ENCODE measurements at regions not wholly inside any gene's neighbourhood (a gene's known extent, or its start where the extent isn't known, plus 50 kb on each side); places are given as distances from the start of the nearest gene placed in this dataset.
A peak's percentile ranks its signal among the peaks of the same experiment; 100 is the strongest.

GRCh38 chr14:45664668-45665356 lies 411.8 kb upstream of the MIS18BP1 start:
- intact Hi-C loops (cut with micrococcal nuclease): no loop called here
- H3K27ac ChIP-seq (ENCODE audit: insufficient read depth, low read depth, low read length): no peak overlapping the region
- no TSS peak for BruUV-seq (replicated peaks)
- H4K20me1 ChIP-seq (replicated peaks; ENCODE audit: control insufficient read depth, extremely low read depth, insufficient read depth, low read length): no peaks in the 10 kb centered on the region
- H3K27me3 ChIP-seq (ENCODE audit: control insufficient read depth in 2 of 2, insufficient read depth in 2 of 2, low read length in 2 of 2): no peaks in the 10 kb centered on the region
- dilution Hi-C loops (cut with MboI; ENCODE audit: extremely low pct_ligation_motif_present, low sequenced_read_pairs): no loop called here
- no peak overlapping the region for H2AFZ ChIP-seq (ENCODE audit: low read depth, low read length)
- H3K36me3 ChIP-seq (ENCODE audit: control insufficient read depth in 2 of 2, extremely low read depth in 1 of 2, insufficient read depth in 2 of 2, low read length in 2 of 2): no peaks in the 10 kb centered on the region
- H3K4me1 ChIP-seq (ENCODE audit: control insufficient read depth, extremely low read depth, insufficient read depth, low read length): no peaks in the 10 kb centered on the region
- TF ChIP-seq EZH2 (IDR thresholded peaks at IDR 0.05; ENCODE audit: borderline replicate concordance, low read depth, low read length, severe bottlenecking) (no peak), CTCF (IDR thresholded peaks at IDR 0.05; ENCODE audit: extremely low read depth in 1 of 2, insufficient read depth in 1 of 2, low read depth in 1 of 2, low read length in 2 of 2) (peak in 1 of 2 donors; percentile 13), FOS (IDR thresholded peaks at IDR 0.05; ENCODE audit: borderline replicate concordance, insufficient read depth, low read length) (no peak), POLR2A (IDR thresholded peaks at IDR 0.05; ENCODE audit: low read depth, low read length) (no peak)
- H3K9ac ChIP-seq (replicated peaks; ENCODE audit: extremely low read depth, insufficient read depth, low read length): no peak overlapping the region
- no peaks in the 10 kb centered on the region for H3K9me1 ChIP-seq (replicated peaks; ENCODE audit: control insufficient read depth, extremely low read depth, insufficient read depth, low read length)
- ChIA-PET CTCF (no interaction called here), POLR2A (no interaction called here)
- FAIRE-seq (no peak), DNase-seq (ENCODE audit: low read depth, low spot score) (no peak)
- H3K9me3 ChIP-seq (replicated peaks; ENCODE audit: control insufficient read depth, insufficient read depth, low read length): no peaks in the 10 kb centered on the region
- H3K4me3 ChIP-seq (replicated peaks in 1 of 3; ENCODE audit: insufficient read depth in 1 of 3, low read depth in 1 of 3, low read length in 3 of 3): no peak overlapping the region
- no peak overlapping the region for H3K4me2 ChIP-seq (ENCODE audit: insufficient read depth, low read length)
- H3K79me2 ChIP-seq (ENCODE audit: control insufficient read depth, insufficient read depth, low read length): no peaks in the 10 kb centered on the region

GRCh38 chr14:45658917-45659299 lies 405.9 kb upstream of the MIS18BP1 start:
- Histone ChIP-seq H3K4me1 (ENCODE audit: control insufficient read depth, extremely low read depth, insufficient read depth, low read length) (no peaks in the 10 kb centered on the region), H3K4me2 (ENCODE audit: insufficient read depth, low read length) (no peak overlapping the region), H3K27ac (ENCODE audit: insufficient read depth, low read depth, low read length) (no peak overlapping the region), H3K9me1 (replicated peaks; ENCODE audit: control insufficient read depth, extremely low read depth, insufficient read depth, low read length) (no peaks in the 10 kb centered on the region), H4K20me1 (replicated peaks; ENCODE audit: control insufficient read depth, extremely low read depth, insufficient read depth, low read length) (no peaks in the 10 kb centered on the region), H3K4me3 (replicated peaks in 1 of 3; ENCODE audit: insufficient read depth in 1 of 3, low read depth in 1 of 3, low read length in 3 of 3) (no peak overlapping the region), H2AFZ (ENCODE audit: low read depth, low read length) (no peak overlapping the region), H3K79me2 (ENCODE audit: control insufficient read depth, insufficient read depth, low read length) (no peaks in the 10 kb centered on the region), H3K9me3 (replicated peaks; ENCODE audit: control insufficient read depth, insufficient read depth, low read length) (no peaks in the 10 kb centered on the region), H3K36me3 (ENCODE audit: control insufficient read depth in 2 of 2, extremely low read depth in 1 of 2, insufficient read depth in 2 of 2, low read length in 2 of 2) (no peaks in the 10 kb centered on the region), H3K27me3 (ENCODE audit: control insufficient read depth in 2 of 2, insufficient read depth in 2 of 2, low read length in 2 of 2) (no peaks in the 10 kb centered on the region), H3K9ac (replicated peaks; ENCODE audit: extremely low read depth, insufficient read depth, low read length) (no peak overlapping the region)
- ChIA-PET POLR2A (no interaction called here), CTCF (no interaction called here)
- no TSS peak for BruUV-seq (replicated peaks)
- TF ChIP-seq POLR2A (IDR thresholded peaks at IDR 0.05; ENCODE audit: low read depth, low read length) (no peak), MAX (IDR thresholded peaks at IDR 0.05; ENCODE audit: insufficient read depth, insufficient read length) (no peak), CTCF (IDR thresholded peaks at IDR 0.05; ENCODE audit: extremely low read depth in 1 of 2, insufficient read depth in 1 of 2, low read depth in 1 of 2, low read length in 2 of 2) (no peak), MYC (IDR thresholded peaks at IDR 0.05; ENCODE audit: low read depth, low read length) (no peak), GATA2 (IDR thresholded peaks at IDR 0.05; ENCODE audit: insufficient read depth, insufficient read length, low read depth, low read length) (no peak), POLR2AphosphoS5 (IDR thresholded peaks at IDR 0.05; ENCODE audit: insufficient read depth, low read depth, low read length) (no peak), JUN (IDR thresholded peaks at IDR 0.05; ENCODE audit: borderline replicate concordance, insufficient read depth, insufficient read length, low read depth) (no peak), EZH2 (IDR thresholded peaks at IDR 0.05; ENCODE audit: borderline replicate concordance, low read depth, low read length, severe bottlenecking) (no peak), FOS (IDR thresholded peaks at IDR 0.05; ENCODE audit: borderline replicate concordance, insufficient read depth, low read length) (no peak)
- DNase-seq (ENCODE audit: low read depth, low spot score): no peak
- no peak for FAIRE-seq
- intact Hi-C loops (cut with micrococcal nuclease) (no loop called here), dilution Hi-C loops (cut with MboI; ENCODE audit: extremely low pct_ligation_motif_present, low sequenced_read_pairs) (no loop called here)

Data from endothelial cell of umbilical vein (primary cell).